Activated CD4-positive, alpha-beta T cell treated with anti-CD3 and anti-CD28 coated beads for 36 hours (primary cell): ENCODE measurements at regions not wholly inside any gene's neighbourhood (a gene's known extent, or its start where the extent isn't known, plus 50 kb on each side); places are given as distances from the start of the nearest gene placed in this dataset.

Experiments
- ATAC-seq: fragments of 200-7000 bp; cut with Tn5 transposase; one replicate; pipeline ENCODE4 v1.10.0; 2021; ENCODE audit warnings: mild to moderate bottlenecking, moderate library complexity
- CTCF ChIA-PET: fragments of 350-600 bp; sonication (Branson Sonifier 250); formaldehyde crosslinking; loops from one replicate; lab custom pipeline; 2021; ENCODE audit warnings: antibody characterized with exemption; lab: Charles Lee
- POLR2A ChIA-PET: fragments of 350-600 bp; sonication (Branson Sonifier 250); formaldehyde crosslinking; loops from one replicate; lab custom pipeline; 2021; ENCODE audit warnings: antibody characterized with exemption, inconsistent platforms; lab: Charles Lee
- DNase-seq: peaks from one replicate; pipeline ENCODE4 v3.0.0-alpha.2; 2020
- H3K27ac Mint-ChIP-seq: one replicate; pipeline ENCODE4 v1.8.0; 2021; ENCODE audit warnings: mixed read lengths
- H3K27me3 Mint-ChIP-seq: one replicate; pipeline ENCODE4 v1.8.0; 2021; ENCODE audit warnings: mixed read lengths
- H3K36me3 Mint-ChIP-seq: one replicate; pipeline ENCODE4 v1.8.0; 2021; ENCODE audit warnings: low read depth, mixed read lengths
- H3K4me1 Mint-ChIP-seq: one replicate; pipeline ENCODE4 v1.8.0; 2021; ENCODE audit warnings: mixed read lengths
- H3K4me3 Mint-ChIP-seq: one replicate; pipeline ENCODE4 v1.8.0; 2021; ENCODE audit warnings: mild to moderate bottlenecking, moderate library complexity, mixed read lengths
- H3K9me3 Mint-ChIP-seq: one replicate; pipeline ENCODE4 v1.8.0; 2021; ENCODE audit warnings: low read depth, mixed read lengths
- intact Hi-C, 2 experiments: fragments of 100-400 bp; cut with DNase I in 1 of 2; cut with micrococcal nuclease in 1 of 2; formaldehyde crosslinking; loops; one replicate each; pipeline versions ENCODE4 v1.14.2 to v1.15.1; 2022 to 2024; cut with DNase I, micrococcal nuclease

- no peaks in the 10 kb centered on the region for H3K9me3 Mint-ChIP-seq
- H3K27ac Mint-ChIP-seq: no peak overlapping the region
- H3K36me3 Mint-ChIP-seq: no peaks in the 10 kb centered on the region
- DNase-seq (no peak), ATAC-seq (no peak)
- intact Hi-C loops: no loop called here
- ChIA-PET POLR2A (no interaction called here), CTCF (no interaction called here)
- no peaks in the 10 kb centered on the region for H3K4me1 Mint-ChIP-seq
- H3K27me3 Mint-ChIP-seq: peaks cover 3% of the 10 kb centered on the region
- no peak overlapping the region for H3K4me3 Mint-ChIP-seq
Observed at GRCh38 chr4:71287305-71287704, 51.5 kb upstream of the SLC4A4 start.

DNA sequence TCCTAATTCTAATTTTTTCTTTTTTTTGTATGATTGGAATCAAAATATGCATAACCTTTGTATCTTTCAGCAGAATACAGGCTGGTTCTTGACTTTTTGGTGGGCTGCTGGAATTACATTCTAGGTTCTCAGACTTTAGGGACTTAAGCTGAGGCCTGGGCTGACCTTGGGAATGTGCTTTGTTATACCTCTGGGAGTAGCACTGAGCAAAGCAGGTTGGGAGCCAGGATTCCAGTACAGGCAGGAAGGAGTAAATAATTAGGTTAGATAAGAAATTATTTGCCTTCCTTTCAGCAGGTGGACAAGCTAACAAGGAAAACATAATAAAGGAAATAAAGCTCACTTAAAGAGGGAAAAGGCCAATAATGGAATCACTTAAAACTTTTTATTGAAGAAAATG, 49.9 kb upstream of the SLC4A4 start:
- DNase-seq (no peak), ATAC-seq (no peak)
- H3K36me3 Mint-ChIP-seq: no peaks in the 10 kb centered on the region
- intact Hi-C loops: no loop called here
- no peak overlapping the region for H3K4me3 Mint-ChIP-seq
- no peak overlapping the region for H3K27ac Mint-ChIP-seq
- ChIA-PET POLR2A (no interaction called here), CTCF (no interaction called here)
- H3K9me3 Mint-ChIP-seq: no peaks in the 10 kb centered on the region
- H3K27me3 Mint-ChIP-seq: peaks cover 3% of the 10 kb centered on the region
- H3K4me1 Mint-ChIP-seq: no peaks in the 10 kb centered on the region
